NCI-H2171 (cell line): ENCODE measurements at regions not wholly inside any gene's neighbourhood (a gene's known extent, or its start where the extent isn't known, plus 50 kb on each side); places are given as distances from the start of the nearest gene placed in this dataset.

ENCODE experiments used
- DNase-seq: peaks from one replicate; lab custom pipeline; 2025; lab: John Stamatoyannopoulos, UW

- DNase-seq, result no peak
These were observed 411.4 kb upstream of the FAT3 start for GRCh38 chr11:91813263-91813662.

DNA sequence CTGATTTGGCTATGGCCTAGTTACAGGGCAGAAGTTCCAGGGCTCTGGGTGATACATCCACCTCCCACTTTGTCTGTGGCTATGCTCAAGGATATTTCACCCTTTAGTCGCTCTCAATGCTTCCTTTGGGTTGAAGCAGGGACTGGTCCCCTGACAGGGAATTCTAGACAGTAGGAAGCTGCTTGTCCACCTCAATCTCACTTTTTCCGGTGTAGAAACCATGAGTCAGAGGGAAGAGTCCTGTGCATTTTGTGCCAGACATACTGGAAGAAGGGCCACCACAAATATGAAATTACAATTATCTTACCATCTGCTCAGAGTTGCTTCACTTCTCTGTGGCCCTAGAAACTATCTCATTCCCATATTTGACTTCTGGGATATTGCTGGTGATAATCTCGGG is 413.7 kb upstream of the FAT3 start:
- DNase-seq, result no peak

DNA sequence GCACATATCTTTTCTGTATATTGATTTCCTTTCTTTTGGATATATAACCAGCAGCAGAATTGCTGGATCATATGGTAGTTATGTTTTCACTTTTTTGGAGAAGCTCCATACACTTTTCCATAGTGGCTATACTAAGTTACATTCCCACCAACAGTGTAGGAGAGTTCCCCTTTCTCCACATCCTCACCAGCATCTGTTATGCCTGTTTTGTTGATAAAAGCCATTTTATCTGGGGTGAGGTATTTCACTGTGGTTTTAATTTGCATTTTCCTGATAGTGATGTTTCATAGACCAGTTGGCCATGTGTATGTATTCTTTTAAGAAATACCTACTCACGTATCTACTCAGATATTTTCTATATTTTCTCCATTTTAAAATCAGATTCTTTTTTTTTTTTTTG is 419.3 kb upstream of the FAT3 start:
- DNase-seq, result no peak

GRCh38 chr11:91804042-91804441 is 420.6 kb upstream of the FAT3 start:
- DNase-seq, result no peak

GRCh38 chr11:91802475-91802874 is 422.1 kb upstream of the FAT3 start:
- DNase-seq, result no peak

DNA sequence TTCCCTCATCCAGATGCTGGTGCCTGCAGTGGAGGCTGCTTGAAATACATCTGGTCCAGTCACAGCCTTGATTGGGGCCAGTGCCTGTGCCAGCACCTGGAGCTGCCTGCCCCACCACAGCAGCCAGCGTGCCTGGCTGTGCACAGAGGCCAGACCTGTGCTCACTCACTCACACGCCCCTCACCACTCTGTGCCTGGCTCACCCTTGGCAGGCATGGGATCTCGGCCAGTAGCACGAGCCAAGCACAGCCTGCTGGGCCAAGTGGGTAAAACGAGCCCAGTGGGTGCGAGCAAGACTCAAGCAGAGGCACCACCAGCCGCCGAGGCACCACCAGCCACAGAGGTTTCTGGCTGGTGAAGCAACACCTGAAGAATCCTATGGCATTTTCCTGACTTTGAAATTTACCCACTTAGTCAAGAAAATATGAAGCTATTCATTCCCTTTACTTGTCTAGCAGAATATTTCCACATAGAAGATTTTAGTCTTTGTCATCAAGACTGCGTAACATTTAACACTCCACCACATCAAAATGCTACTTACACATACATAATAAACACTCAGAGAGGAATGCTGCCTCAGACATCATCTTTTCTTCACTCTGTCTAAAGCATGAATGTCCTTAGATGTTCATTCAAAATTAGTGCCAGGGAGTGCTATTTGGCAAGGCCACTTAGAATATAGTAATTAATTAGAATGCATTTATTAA is 424.3 kb upstream of the FAT3 start:
- DNase-seq, result no peak

DNA sequence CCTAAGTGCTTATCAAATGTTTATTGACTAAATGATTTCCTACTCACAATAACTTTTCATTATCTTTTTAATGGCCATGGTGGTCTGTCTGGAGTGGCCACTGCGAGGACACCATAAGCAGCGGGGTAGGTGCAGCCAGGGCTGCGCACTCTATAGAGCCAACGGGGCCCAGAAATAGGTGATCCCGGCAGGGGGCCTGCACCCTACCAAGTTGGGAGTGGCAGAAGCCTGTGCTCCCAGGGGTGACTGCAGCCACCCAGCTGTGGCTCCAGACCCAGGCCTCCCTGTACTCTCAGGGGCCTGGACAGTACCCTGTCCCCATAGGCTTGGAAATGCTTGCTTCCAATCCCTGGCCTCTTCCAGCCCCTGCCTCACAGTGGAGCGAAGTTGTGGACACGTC is 426.4 kb upstream of the FAT3 start:
- DNase-seq, result no peak

- no peak for DNase-seq
These were observed 427.6 kb upstream of the FAT3 start for GRCh38 chr11:91796999-91797398.

- DNase-seq, result no peak
These were observed 429.3 kb upstream of the FAT3 start for GRCh38 chr11:91795139-91795887.

- DNase-seq, result no peak
These were observed 430.5 kb upstream of the FAT3 start for GRCh38 chr11:91794146-91794545.

DNA sequence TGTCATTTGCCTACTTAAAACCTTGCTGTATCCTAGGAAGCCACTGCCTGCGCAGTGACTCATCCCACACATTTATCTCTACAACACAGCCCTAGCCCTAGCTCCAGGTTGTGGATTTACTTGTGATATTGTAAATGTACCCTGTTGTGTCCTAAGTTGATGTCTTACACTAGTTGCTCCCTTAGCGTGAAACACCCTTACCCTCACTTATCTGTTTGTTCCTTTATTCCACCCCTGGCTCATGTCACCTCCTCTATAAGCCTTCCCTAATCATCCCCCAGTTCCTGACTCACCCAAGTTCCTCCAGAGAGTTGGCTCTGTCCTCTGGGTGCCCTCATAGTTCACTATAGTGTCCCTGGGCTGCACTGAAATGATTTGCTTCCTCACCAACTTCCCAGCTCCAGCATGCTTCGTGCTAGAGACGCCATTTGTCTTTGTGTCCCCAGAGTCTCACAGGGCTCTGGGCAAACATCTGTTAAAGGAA is 431.8 kb upstream of the FAT3 start:
- no peak for DNase-seq

DNA sequence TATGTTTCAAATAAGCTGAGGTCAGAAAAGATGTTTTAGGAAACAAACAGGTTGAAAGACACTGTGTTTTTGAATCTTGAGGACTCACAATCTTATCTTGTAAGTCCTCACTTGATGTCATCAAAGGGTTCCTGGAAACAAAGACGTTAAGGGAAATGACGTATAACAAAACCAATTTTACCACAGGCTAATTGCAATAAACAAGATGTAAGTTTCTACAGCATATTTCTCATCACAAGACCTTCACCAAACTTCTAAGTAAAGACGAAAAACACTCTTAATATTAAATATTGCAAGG is 433.5 kb upstream of the FAT3 start:
- no peak for DNase-seq

- DNase-seq, result no peak
These were observed 434.1 kb upstream of the FAT3 start for GRCh38 chr11:91790346-91791170.

- DNase-seq, result no peak
These were observed 435.9 kb upstream of the FAT3 start for GRCh38 chr11:91788764-91789163.

DNA sequence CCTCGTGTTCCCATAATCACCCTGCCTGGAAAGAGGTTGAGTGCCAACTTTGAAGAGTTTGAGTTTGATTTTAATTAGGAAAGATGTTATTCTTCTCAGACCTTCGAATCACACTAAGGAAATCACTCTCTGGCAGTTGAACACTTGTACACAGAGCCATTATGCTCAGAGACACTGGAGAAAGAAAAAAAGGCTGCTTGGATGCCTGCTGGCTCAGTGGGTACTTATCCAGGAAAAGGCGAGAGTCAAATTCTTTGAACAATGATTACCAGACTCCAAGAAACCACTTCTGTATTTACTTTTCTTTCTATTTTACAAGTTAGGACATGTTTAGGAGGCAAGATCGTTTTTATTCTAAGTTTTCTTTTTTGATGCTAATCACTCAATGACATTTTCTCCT is 438.5 kb upstream of the FAT3 start:
- DNase-seq, result no peak

DNA sequence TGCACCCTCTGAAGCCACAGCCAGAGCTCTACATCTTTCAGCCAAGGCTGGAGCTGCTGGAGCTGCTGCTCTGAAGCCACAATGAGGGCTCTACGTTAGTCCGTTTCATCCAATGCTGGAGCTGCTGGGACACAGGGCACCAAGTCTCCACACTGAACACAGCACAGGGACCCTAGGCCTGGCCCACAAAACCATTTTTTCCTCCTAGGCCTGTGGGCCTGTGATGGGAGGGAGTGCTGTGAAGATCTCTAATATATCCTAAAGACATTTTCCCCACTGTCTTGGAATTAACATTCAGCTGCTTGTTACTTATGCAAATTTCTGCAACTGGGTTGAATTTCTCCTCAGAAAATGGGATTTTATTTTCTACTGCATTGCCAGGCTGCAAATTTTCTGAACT is 441.4 kb upstream of the FAT3 start:
- no peak for DNase-seq

- DNase-seq, result no peak
These were observed 445.9 kb upstream of the FAT3 start for GRCh38 chr11:91778758-91779157.

- no peak for DNase-seq
These were observed 448.0 kb upstream of the FAT3 start for GRCh38 chr11:91776655-91777054.

DNA sequence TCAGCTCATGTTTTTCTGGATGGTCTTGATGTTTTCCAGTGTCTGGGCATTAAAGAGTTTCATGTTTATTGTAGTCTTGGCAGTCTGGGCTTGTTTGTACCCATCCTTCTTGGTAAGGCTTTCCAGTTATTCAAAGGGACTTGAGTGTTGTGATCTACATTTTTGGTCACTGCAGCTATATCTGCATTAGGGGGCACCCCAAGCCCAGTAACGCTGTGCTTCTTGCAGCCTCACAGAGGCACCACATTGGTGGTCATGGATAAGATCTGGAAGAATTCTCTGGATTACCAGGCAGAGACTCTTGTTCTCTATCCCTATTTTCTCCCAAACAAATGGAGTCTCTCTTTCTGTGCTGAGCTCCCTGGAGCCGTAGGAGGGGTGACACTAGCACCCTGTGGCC is 451.5 kb upstream of the FAT3 start:
- DNase-seq, result no peak

- DNase-seq, result no peak
These were observed 452.7 kb upstream of the FAT3 start for GRCh38 chr11:91771961-91772360.

DNA sequence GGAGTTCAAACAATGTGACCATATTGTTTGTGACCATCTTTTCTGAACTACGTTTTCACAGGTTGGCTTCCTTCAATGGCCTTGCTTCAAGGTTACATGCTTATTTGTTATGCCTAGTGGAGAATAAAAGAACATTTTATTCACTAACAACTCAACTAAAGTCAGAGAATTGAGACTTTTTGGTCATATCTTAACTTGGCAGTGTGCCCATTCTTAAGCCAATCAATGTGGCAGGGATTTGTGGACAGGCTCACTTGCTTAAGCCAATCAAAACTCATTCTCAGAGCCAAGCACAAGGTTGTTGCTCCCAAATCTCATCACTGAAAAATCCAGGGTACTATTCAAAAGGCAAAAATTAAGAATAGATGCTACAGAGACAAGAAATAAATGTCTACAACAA is 455.8 kb upstream of the FAT3 start:
- DNase-seq, result no peak

DNA sequence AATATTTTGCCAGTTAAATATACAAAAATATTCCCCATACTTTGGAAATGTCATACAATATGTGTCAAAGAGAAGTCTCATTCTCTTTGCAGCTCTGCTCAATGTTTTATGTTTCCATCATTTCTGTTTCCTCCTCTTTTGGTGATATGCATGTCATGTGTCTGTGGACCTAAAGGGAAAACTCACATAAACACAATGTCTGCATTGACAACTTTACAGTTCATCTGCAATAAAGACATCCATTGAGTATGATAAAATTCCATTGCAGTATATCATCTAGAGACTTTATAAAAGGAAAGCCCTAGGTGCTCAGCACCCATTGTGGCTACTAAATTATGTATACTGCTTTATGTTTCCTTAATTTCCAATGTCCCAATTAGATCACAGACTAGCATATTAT is 461.3 kb upstream of the FAT3 start:
- no peak for DNase-seq

DNA sequence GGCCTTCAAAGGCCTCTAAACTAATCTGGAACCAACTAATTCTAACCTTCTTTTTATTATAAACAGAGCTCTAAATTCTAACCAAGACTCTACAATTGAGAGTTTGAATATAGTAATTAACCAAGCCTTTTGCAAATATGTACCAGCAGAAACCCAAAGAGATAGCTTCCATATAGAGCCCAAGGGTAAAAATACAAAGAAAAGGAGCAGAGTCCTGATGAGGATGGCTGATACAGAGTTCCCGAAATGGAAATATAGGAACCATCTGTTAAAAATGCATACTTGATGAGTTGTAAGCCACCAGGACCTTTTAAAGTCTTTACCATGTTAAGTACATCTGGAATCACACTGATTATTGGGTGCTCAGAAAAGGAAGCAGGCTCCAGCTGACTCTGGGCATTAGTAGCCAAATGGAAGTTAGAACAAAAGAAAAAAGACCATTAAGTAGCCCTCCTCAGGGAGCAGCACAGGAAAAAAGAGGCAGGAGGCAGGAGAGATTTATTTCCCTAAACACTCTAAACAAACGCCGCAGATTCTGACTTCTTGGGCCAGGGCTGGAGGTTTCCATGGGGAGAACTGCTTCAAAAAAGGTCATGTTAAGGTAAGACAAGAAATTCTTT is 463.1 kb upstream of the FAT3 start:
- no peak for DNase-seq
